Ishikawa (cell line): ENCODE measurements at regions not wholly inside any gene's neighbourhood (a gene's known extent, or its start where the extent isn't known, plus 50 kb on each side); places are given as distances from the start of the nearest gene placed in this dataset.
A peak's percentile ranks its signal among the peaks of the same experiment; 100 is the strongest.

Source experiments
- CEBPB ChIP-seq: IDR thresholded peaks from 2 replicates; pipeline ENCODE4 v1.6.1; 2012
- CREB1 ChIP-seq: IDR thresholded peaks from 2 replicates; pipeline ENCODE4 v1.6.1; 2012; ENCODE audit warnings: low read depth
- EGR1 ChIP-seq: IDR thresholded peaks from 2 replicates; pipeline ENCODE4 v1.6.1; 2012
- EP300 ChIP-seq: IDR thresholded peaks from 2 replicates; pipeline ENCODE4 v1.6.1; 2012; ENCODE audit warnings: borderline replicate concordance
- FOXM1 ChIP-seq: IDR thresholded peaks from 2 replicates; pipeline ENCODE4 v1.6.1; 2012; ENCODE audit warnings: low read depth, borderline replicate concordance
- MAX ChIP-seq: IDR thresholded peaks from 2 replicates; pipeline ENCODE4 v1.6.1; 2012
- NFIC ChIP-seq: IDR thresholded peaks from 2 replicates; pipeline ENCODE4 v1.6.1; 2012
- RAD21 ChIP-seq: IDR thresholded peaks from 2 replicates; pipeline ENCODE4 v1.6.1; 2012; ENCODE audit warnings: low read depth
- REST ChIP-seq: IDR thresholded peaks from 2 replicates; pipeline ENCODE4 v1.6.1; 2012; ENCODE audit warnings: low read depth, mild to moderate bottlenecking
- TAF1 ChIP-seq: IDR thresholded peaks from 2 replicates; pipeline ENCODE4 v1.6.1; 2012; ENCODE audit warnings: low read depth, mild to moderate bottlenecking
- TCF12 ChIP-seq: IDR thresholded peaks from 2 replicates; pipeline ENCODE4 v1.6.1; 2012; ENCODE audit warnings: low read depth
- TEAD4 ChIP-seq: IDR thresholded peaks from 2 replicates; pipeline ENCODE4 v1.6.1; 2012
- USF1 ChIP-seq: IDR thresholded peaks from 2 replicates; pipeline ENCODE4 v1.6.1; 2012
- YY1 ChIP-seq: IDR thresholded peaks from 2 replicates; pipeline ENCODE4 v1.6.1; 2012; ENCODE audit warnings: low read depth
- ZBTB7A ChIP-seq: IDR thresholded peaks from 2 replicates; pipeline ENCODE4 v1.6.1; 2012; ENCODE audit warnings: low read depth

GRCh38 chr2:234363647-234364294, 133.1 kb downstream of the ARL4C start:
- TF ChIP-seq RAD21: no peak
- TF ChIP-seq EP300: no peak
- TF ChIP-seq NFIC: no peak
- no peak for TF ChIP-seq USF1
- TF ChIP-seq CREB1: no peak
- TF ChIP-seq FOXM1: no peak
- TF ChIP-seq REST: no peak
- no peak for TF ChIP-seq YY1
- no peak for TF ChIP-seq EGR1

GRCh38 chr2:234363011-234363487, 133.8 kb downstream of the ARL4C start:
- TF ChIP-seq FOXM1 (peak; percentile 98), ZBTB7A (no peak), NFIC (peak; percentile 97), TCF12 (peak; percentile 100), CEBPB (peak; percentile 85), TEAD4 (peak; percentile 99), RAD21 (0 out of 2 replicates have a peak, but pooled peaks have one; percentile 24), CREB1 (0 out of 2 replicates have a peak, but pooled peaks have one; percentile 22), USF1 (peak; percentile 22; the same call in 1 of the 2 replicates), EP300 (peak; percentile 99), TAF1 (no peak), EGR1 (no peak), YY1 (peak; percentile 44; the same call in 1 of the 2 replicates), MAX (peak; percentile 64; the same call in 1 of the 2 replicates), REST (0 out of 2 replicates have a peak, but pooled peaks have one; percentile 27)

- TF ChIP-seq USF1 (no peak), TCF12 (no peak), YY1 (no peak), NFIC (no peak), TAF1 (no peak), EP300 (no peak), ZBTB7A (no peak), EGR1 (no peak), CREB1 (no peak), CEBPB (no peak), RAD21 (no peak)
These were observed 139.2 kb downstream of the ARL4C start for GRCh38 chr2:234357666-234358065.

GRCh38 chr2:234355808-234356365, 141.0 kb downstream of the ARL4C start:
- TF ChIP-seq ZBTB7A (no peak), CREB1 (no peak), MAX (no peak), REST (no peak), EP300 (no peak), TCF12 (no peak), YY1 (no peak), TEAD4 (no peak), EGR1 (no peak)
